Transverse colon (tissue), 4 donors: ENCODE measurements at regions not wholly inside any gene's neighbourhood (a gene's known extent, or its start where the extent isn't known, plus 50 kb on each side); places are given as distances from the start of the nearest gene placed in this dataset.

ENCODE experiments used
- CTCF ChIP-seq, 5 experiments: fragments of 200-600 bp in 3 of 5; fragments of 450-650 bp in 2 of 5; sonication (generic) in 3 of 5; IDR thresholded peaks; 1 replicate in 2 of 5; 2 replicates in 3 of 5; pipeline ENCODE4 v1.5.1; 2016 to 2017; ENCODE audit warnings: antibody characterized with exemption in 5 of 5, inconsistent platforms in 3 of 5, mild to moderate bottlenecking in 2 of 5, moderate library complexity in 1 of 5
- EP300 ChIP-seq: sonication (generic); formaldehyde crosslinking; IDR thresholded peaks from one replicate; pipeline ENCODE4 v1.6.1; 2017; ENCODE audit warnings: antibody characterized with exemption, low read depth
- POLR2A ChIP-seq: fragments of 450-650 bp; IDR thresholded peaks from one replicate; pipeline ENCODE4 v1.6.1; 2016; ENCODE audit warnings: antibody characterized with exemption, mild to moderate bottlenecking, moderate library complexity
- POLR2AphosphoS5 ChIP-seq, 3 donors: sonication (generic); formaldehyde crosslinking; IDR thresholded peaks; one replicate each; pipeline ENCODE4 v1.6.1; 2016; ENCODE audit warnings: antibody characterized with exemption in 3 of 3

GRCh38 chr4:123739806-123740205 is 343.2 kb downstream of the SPRY1 start:
- TF ChIP-seq CTCF (IDR thresholded peaks at IDR 0.05) (no peak), EP300 (no peak), POLR2AphosphoS5 (IDR thresholded peaks at IDR 0.05) (no peak), POLR2A (no peak)
